Ishikawa (cell line): ENCODE measurements at regions not wholly inside any gene's neighbourhood (a gene's known extent, or its start where the extent isn't known, plus 50 kb on each side); places are given as distances from the start of the nearest gene placed in this dataset.

Experiments
- CEBPB ChIP-seq: IDR thresholded peaks from 2 replicates; pipeline ENCODE4 v1.6.1; 2012
- EP300 ChIP-seq: IDR thresholded peaks from 2 replicates; pipeline ENCODE4 v1.6.1; 2012; ENCODE audit warnings: borderline replicate concordance
- FOXM1 ChIP-seq: IDR thresholded peaks from 2 replicates; pipeline ENCODE4 v1.6.1; 2012; ENCODE audit warnings: low read depth, borderline replicate concordance
- NFIC ChIP-seq: IDR thresholded peaks from 2 replicates; pipeline ENCODE4 v1.6.1; 2012
- REST ChIP-seq: IDR thresholded peaks from 2 replicates; pipeline ENCODE4 v1.6.1; 2012; ENCODE audit warnings: low read depth, mild to moderate bottlenecking
- TAF1 ChIP-seq: IDR thresholded peaks from 2 replicates; pipeline ENCODE4 v1.6.1; 2012; ENCODE audit warnings: low read depth, mild to moderate bottlenecking
- TCF12 ChIP-seq: IDR thresholded peaks from 2 replicates; pipeline ENCODE4 v1.6.1; 2012; ENCODE audit warnings: low read depth
- TEAD4 ChIP-seq: IDR thresholded peaks from 2 replicates; pipeline ENCODE4 v1.6.1; 2012
- USF1 ChIP-seq: IDR thresholded peaks from 2 replicates; pipeline ENCODE4 v1.6.1; 2012
- YY1 ChIP-seq: IDR thresholded peaks from 2 replicates; pipeline ENCODE4 v1.6.1; 2012; ENCODE audit warnings: low read depth
- ZBTB7A ChIP-seq: IDR thresholded peaks from 2 replicates; pipeline ENCODE4 v1.6.1; 2012; ENCODE audit warnings: low read depth

GRCh38 chr7:46174196-46174580, 253.1 kb upstream of the IGFBP3 start:
- no peak for TF ChIP-seq CEBPB
- TF ChIP-seq EP300: no peak
- no peak for TF ChIP-seq TCF12
- TF ChIP-seq NFIC: no peak
- no peak for TF ChIP-seq TAF1
- no peak for TF ChIP-seq REST
- no peak for TF ChIP-seq ZBTB7A
- TF ChIP-seq TEAD4: no peak
- no peak for TF ChIP-seq FOXM1
- TF ChIP-seq YY1: no peak
- no peak for TF ChIP-seq USF1
